HG03460 (cell line): ENCODE measurements at regions not wholly inside any gene's neighbourhood (a gene's known extent, or its start where the extent isn't known, plus 50 kb on each side); places are given as distances from the start of the nearest gene placed in this dataset.
"Not testable (repeated sequence)": the region's sequence is repeated elsewhere in the genome, so short reads cannot be mapped to it uniquely, and the experiment has no call there.

Source experiments
- ATAC-seq: cut with Tn5 transposase; IDR thresholded peaks from one replicate; pipeline ENCODE4 v1.9.1; 2021; ENCODE audit not compliant: unreplicated experiment

DNA sequence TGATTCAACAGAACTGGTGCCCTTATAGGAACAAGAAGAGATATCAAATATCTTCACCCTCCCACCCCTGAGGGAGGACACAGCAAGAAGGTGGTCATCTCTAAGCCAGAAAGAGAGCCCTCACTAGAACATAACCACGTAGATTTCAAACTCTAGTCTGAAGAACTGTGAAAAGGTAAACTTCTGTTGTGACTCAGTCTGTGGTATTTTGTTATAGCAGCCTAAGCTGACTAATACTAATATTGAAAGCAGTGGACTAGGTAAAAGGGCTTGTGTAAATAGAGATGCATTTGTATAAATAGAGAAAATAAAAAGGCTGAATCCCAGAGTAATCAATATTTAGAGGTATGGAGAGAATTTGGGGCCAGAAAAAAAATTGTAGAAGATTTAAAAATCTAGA, 157.6 kb upstream of the CCNH start:
- no peak for ATAC-seq

DNA sequence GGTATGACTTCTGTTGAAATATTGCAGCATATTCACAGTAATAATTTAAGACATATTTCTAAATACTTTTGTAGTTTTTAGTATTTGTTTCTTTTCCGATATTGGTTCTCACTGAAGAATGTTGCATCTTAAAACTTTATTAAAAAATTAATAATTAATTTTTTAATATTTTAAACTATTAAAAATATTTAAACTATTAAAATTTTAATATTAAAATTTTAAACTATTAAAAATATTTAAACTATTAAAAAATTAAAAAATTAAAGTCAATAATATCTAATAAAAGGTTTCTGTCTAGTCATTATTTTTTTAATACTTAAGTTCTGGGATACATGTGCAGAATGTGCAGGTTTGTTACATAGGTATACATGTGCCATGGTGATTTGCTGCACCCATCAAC, 149.3 kb upstream of the CCNH start:
- no peak for ATAC-seq

DNA sequence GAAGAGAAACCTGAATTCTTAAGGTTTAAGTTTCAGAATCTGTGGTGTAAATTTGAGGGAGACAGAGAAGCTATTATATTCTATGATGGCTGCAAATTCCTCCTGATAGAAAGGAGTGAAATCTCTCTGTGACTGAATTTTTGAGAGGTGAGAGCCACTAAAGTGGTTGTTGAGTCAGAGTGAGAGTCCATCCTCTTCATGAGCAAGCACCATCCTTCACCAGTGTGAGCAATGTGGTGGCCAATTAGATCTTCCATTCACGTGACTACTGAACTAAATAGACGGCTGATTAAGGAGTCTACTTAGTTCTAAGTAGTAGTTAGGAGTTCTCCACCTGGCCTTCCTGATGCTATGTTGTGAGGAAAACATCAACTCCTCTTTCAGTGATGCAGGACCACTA, 147.8 kb upstream of the CCNH start:
- no peak for ATAC-seq

DNA sequence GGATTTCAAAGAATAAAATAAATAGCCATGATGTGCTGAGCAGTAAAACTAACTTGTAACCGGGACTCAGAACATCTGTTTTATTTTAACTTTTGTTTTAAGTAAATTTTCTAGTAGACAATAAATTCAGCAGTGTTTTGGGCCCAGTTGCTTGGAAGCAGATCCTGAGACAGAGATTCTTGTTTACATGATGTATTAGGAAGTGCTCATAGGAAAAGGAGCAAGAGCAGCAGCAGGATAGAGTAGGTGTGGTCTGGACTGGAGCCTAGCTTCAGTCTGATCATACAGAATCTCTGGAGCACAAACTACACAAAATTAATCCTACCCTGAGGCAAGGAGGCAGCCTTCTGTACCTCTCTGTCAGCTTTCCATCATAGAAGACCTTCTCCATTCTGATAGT, 139.2 kb upstream of the CCNH start:
- no peak for ATAC-seq

DNA sequence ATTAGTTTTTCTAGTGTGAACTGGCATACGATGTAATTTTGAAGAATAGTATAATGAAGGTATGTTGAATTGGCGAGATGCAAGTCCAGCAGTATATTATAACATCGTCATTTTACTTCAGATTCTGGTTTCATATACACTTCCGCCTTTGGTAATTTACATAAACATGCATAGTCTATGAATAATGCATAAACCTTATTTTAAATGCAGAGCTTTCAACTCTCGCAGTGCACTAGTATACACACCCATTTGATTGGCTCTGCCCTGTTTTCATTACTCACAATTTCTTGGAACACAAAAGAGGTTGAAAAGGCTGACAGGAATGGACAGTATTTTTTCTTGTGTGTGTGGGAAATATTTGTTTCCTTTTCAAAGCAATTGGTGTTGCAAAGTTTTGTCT, 128.9 kb upstream of the CCNH start:
- ATAC-seq: no peak

- no peak for ATAC-seq
These were observed 128.3 kb upstream of the CCNH start for GRCh38 chr5:87541033-87541432.

- ATAC-seq: no peak
These were observed 127.1 kb upstream of the CCNH start for GRCh38 chr5:87539839-87540238.

GRCh38 chr5:87536365-87536764, 123.6 kb upstream of the CCNH start:
- no peak for ATAC-seq

- no peak for ATAC-seq
These were observed 123.0 kb upstream of the CCNH start for GRCh38 chr5:87535706-87536105.

- ATAC-seq: no peak
These were observed 116.9 kb upstream of the CCNH start for GRCh38 chr5:87529486-87530076.

GRCh38 chr5:87526131-87526530, 113.4 kb upstream of the CCNH start:
- no peak for ATAC-seq

- ATAC-seq: no peak
These were observed 111.5 kb upstream of the CCNH start for GRCh38 chr5:87524217-87524616.

DNA sequence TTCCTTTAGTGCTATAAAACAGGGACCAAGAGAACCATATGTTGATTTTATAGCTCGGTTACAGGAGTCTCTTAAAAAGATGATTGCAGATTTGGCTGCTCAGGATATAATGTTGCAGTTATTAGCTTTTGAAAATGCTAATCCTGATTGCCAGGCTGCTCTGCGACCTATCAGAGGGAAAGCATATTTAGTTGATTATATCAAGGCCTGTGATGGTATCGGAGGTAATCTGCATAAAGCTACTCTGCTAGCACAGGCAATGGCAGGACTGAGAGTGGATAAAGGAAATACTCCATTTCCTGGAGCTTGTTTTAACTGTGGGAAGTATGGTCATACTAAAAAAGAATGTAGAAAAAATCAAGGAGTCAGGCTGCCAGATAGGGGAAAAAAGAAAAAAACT, 99.0 kb upstream of the CCNH start:
- ATAC-seq: not testable (repeated sequence)

- ATAC-seq: no peak
These were observed 90.3 kb upstream of the CCNH start for GRCh38 chr5:87503004-87503403.

GRCh38 chr5:87499478-87500410, 87.0 kb upstream of the CCNH start:
- no peak for ATAC-seq
